IgD-negative memory B cell (primary cell): ENCODE measurements at regions not wholly inside any gene's neighbourhood (a gene's known extent, or its start where the extent isn't known, plus 50 kb on each side); places are given as distances from the start of the nearest gene placed in this dataset.

Source experiments
- H3K27ac Mint-ChIP-seq, 3 donors: one replicate each; pipeline ENCODE4 v1.8.0; 2020 to 2022; ENCODE audit warnings: mild to moderate bottlenecking in 3 of 3, mixed read lengths in 3 of 3, moderate library complexity in 1 of 3
- H3K27me3 Mint-ChIP-seq: one replicate; pipeline ENCODE4 v1.8.0; 2021; ENCODE audit warnings: mixed read lengths
- H3K36me3 Mint-ChIP-seq: one replicate; pipeline ENCODE4 v1.8.0; 2020; ENCODE audit warnings: mild to moderate bottlenecking, mixed read lengths
- H3K4me1 Mint-ChIP-seq, 3 donors: one replicate each; pipeline ENCODE4 v1.8.0; 2020 to 2022; ENCODE audit warnings: mixed read lengths in 3 of 3, mild to moderate bottlenecking in 1 of 3
- H3K4me3 Mint-ChIP-seq, 4 donors: one replicate each; pipeline ENCODE4 v1.8.0; 2020 to 2022; ENCODE audit warnings: mild to moderate bottlenecking in 4 of 4, mixed read lengths in 4 of 4, moderate library complexity in 3 of 4
- H3K9me3 Mint-ChIP-seq, 3 donors: one replicate each; pipeline ENCODE4 v1.8.0; 2020 to 2021; ENCODE audit warnings: mixed read lengths in 3 of 3, mild to moderate bottlenecking in 1 of 3

- Mint-ChIP-seq H3K27me3 (no peaks in the 10 kb centered on the region), H3K27ac (no peak overlapping the region), H3K9me3 (no peaks in the 10 kb centered on the region), H3K4me3 (no peak overlapping the region), H3K4me1 (no peaks in the 10 kb centered on the region), H3K36me3 (no peaks in the 10 kb centered on the region)
Measured at GRCh38 chr9:87226896-87227295, 270.8 kb upstream of the DAPK1 start.

GRCh38 chr9:87227456-87227855 lies 270.2 kb upstream of the DAPK1 start:
- Mint-ChIP-seq H3K9me3 (no peaks in the 10 kb centered on the region), H3K4me3 (no peak overlapping the region), H3K36me3 (no peaks in the 10 kb centered on the region), H3K27me3 (no peaks in the 10 kb centered on the region), H3K27ac (no peak overlapping the region), H3K4me1 (no peaks in the 10 kb centered on the region)

DNA sequence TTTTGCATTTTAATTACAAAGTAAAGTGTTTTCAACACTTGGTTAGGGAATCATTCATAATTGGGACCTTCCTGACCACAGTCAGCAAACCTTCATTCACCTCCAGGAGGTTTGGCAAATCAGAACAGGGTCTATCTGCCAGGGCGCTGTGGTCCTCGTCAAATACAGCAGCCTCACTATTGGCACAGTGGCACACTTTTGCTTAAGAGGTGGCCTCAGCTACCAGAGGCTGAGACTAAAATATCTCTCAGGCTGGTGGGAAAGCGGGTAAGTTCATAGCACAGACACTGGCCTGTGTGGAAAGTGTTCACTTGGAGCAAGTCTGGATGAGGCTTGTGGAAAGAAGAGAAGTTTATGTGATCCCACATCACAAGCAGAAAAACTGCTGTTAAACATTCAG lies 268.6 kb upstream of the DAPK1 start:
- H3K9me3 Mint-ChIP-seq = peaks cover 0 to 3% (median 2%) of the 10 kb centered on the region in 3 donors
- no peaks in the 10 kb centered on the region for H3K4me1 Mint-ChIP-seq
- no peak overlapping the region for H3K4me3 Mint-ChIP-seq
- no peaks in the 10 kb centered on the region for H3K36me3 Mint-ChIP-seq
- H3K27ac Mint-ChIP-seq = no peak overlapping the region
- H3K27me3 Mint-ChIP-seq = no peaks in the 10 kb centered on the region

GRCh38 chr9:87233431-87233830 lies 264.2 kb upstream of the DAPK1 start:
- peaks cover 0 to 4% (median 3%) of the 10 kb centered on the region in 3 donors for H3K9me3 Mint-ChIP-seq
- H3K36me3 Mint-ChIP-seq = no peaks in the 10 kb centered on the region
- no peaks in the 10 kb centered on the region for H3K27me3 Mint-ChIP-seq
- peak overlapping the region in 1 of 3 donors; percentile 39 for H3K27ac Mint-ChIP-seq
- no peak overlapping the region for H3K4me3 Mint-ChIP-seq
- no peaks in the 10 kb centered on the region for H3K4me1 Mint-ChIP-seq

GRCh38 chr9:87233899-87234455 lies 263.7 kb upstream of the DAPK1 start:
- Mint-ChIP-seq H3K4me3 (no peak overlapping the region), H3K4me1 (no peaks in the 10 kb centered on the region), H3K27ac (no peak overlapping the region)

GRCh38 chr9:87234854-87235253 lies 262.8 kb upstream of the DAPK1 start:
- Mint-ChIP-seq H3K4me3 (no peak overlapping the region), H3K36me3 (no peaks in the 10 kb centered on the region), H3K27me3 (no peaks in the 10 kb centered on the region), H3K9me3 (peaks cover 0 to 4% (median 3%) of the 10 kb centered on the region in 3 donors), H3K4me1 (no peaks in the 10 kb centered on the region), H3K27ac (no peak overlapping the region)

More at GRCh38 chr9:87233899-87234455, 263.7 kb upstream of the DAPK1 start:
- Mint-ChIP-seq H3K27me3 (no peaks in the 10 kb centered on the region), H3K9me3 (peaks cover 0 to 4% (median 3%) of the 10 kb centered on the region in 3 donors), H3K36me3 (no peaks in the 10 kb centered on the region)

DNA sequence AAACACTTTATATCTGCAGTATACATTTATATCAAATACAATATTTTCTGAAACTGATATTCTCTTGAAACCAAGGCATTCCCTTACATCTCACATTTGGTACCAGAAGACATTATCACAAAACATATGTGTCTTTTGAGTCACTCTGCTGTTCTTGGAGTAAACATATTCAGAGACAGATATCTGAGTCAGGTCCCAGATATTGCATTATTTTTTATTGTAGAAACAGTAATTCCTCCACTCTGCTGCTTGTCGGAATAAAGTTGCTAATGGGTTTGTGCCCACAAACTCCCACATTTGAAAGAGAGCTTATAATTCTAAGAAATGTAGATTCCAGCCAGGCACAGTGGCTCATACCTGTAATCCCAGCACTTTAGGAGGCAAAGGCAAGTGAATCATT lies 261.1 kb upstream of the DAPK1 start:
- Mint-ChIP-seq H3K27ac (no peak overlapping the region), H3K27me3 (peaks cover 3% of the 10 kb centered on the region), H3K4me1 (no peaks in the 10 kb centered on the region), H3K36me3 (no peaks in the 10 kb centered on the region), H3K9me3 (peaks cover 0 to 6% (median 5%) of the 10 kb centered on the region in 3 donors), H3K4me3 (no peak overlapping the region)

GRCh38 chr9:87237336-87237735 lies 260.3 kb upstream of the DAPK1 start:
- Mint-ChIP-seq H3K27me3 (peaks cover 3% of the 10 kb centered on the region), H3K27ac (no peak overlapping the region), H3K4me1 (no peaks in the 10 kb centered on the region), H3K36me3 (no peaks in the 10 kb centered on the region), H3K9me3 (peaks cover 0 to 6% (median 5%) of the 10 kb centered on the region in 3 donors), H3K4me3 (no peak overlapping the region)

- Mint-ChIP-seq H3K27me3 (peaks cover 3% of the 10 kb centered on the region), H3K36me3 (no peaks in the 10 kb centered on the region), H3K4me1 (no peaks in the 10 kb centered on the region), H3K27ac (no peak overlapping the region), H3K4me3 (no peak overlapping the region), H3K9me3 (peaks cover 0 to 3% (median 2%) of the 10 kb centered on the region in 3 donors)
Measured at GRCh38 chr9:87238545-87238944, 259.1 kb upstream of the DAPK1 start.

GRCh38 chr9:87239312-87239711 lies 258.4 kb upstream of the DAPK1 start:
- peaks cover 3% of the 10 kb centered on the region for H3K27me3 Mint-ChIP-seq

DNA sequence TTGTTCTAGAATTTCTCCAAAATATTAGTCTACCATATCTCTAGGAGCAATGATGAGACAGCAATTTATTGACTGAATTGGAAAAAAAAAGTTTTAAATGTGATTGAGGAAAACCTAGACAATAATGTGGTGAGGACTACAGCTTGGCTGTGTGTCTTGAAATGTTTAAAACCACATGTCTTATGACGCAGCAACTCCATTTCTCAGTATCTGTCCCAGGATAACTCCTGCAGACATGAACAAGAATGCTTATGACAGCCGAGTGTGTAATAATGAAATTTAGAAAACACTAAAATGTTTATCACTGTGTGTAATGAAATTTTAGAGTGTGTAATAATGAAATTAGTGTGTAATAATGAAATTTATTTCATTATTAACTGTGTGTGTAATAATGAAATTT lies 254.1 kb upstream of the DAPK1 start:
- peaks cover 0 to 2% (median 2%) of the 10 kb centered on the region in 3 donors for H3K9me3 Mint-ChIP-seq
- no peaks in the 10 kb centered on the region for H3K4me1 Mint-ChIP-seq
- H3K27me3 Mint-ChIP-seq = peaks cover 3% of the 10 kb centered on the region
- H3K27ac Mint-ChIP-seq = no peak overlapping the region
- no peak overlapping the region for H3K4me3 Mint-ChIP-seq
- no peaks in the 10 kb centered on the region for H3K36me3 Mint-ChIP-seq

More at GRCh38 chr9:87239312-87239711, 258.4 kb upstream of the DAPK1 start:
- Mint-ChIP-seq H3K9me3 (peaks cover 0 to 2% (median 2%) of the 10 kb centered on the region in 3 donors), H3K4me3 (no peak overlapping the region), H3K4me1 (no peaks in the 10 kb centered on the region), H3K36me3 (no peaks in the 10 kb centered on the region), H3K27ac (no peak overlapping the region)

- no peak overlapping the region for H3K4me3 Mint-ChIP-seq
- H3K4me1 Mint-ChIP-seq = no peaks in the 10 kb centered on the region
- H3K9me3 Mint-ChIP-seq = peaks cover 0 to 5% (median 5%) of the 10 kb centered on the region in 3 donors
- peaks cover 3% of the 10 kb centered on the region for H3K27me3 Mint-ChIP-seq
- H3K36me3 Mint-ChIP-seq = no peaks in the 10 kb centered on the region
- H3K27ac Mint-ChIP-seq = no peak overlapping the region
Measured at GRCh38 chr9:87245271-87245670, 252.4 kb upstream of the DAPK1 start.

GRCh38 chr9:87247097-87247496 lies 250.6 kb upstream of the DAPK1 start:
- Mint-ChIP-seq H3K4me1 (no peaks in the 10 kb centered on the region), H3K27ac (no peak overlapping the region), H3K27me3 (no peaks in the 10 kb centered on the region), H3K36me3 (no peaks in the 10 kb centered on the region), H3K9me3 (peaks cover 0 to 3% (median 2%) of the 10 kb centered on the region in 3 donors), H3K4me3 (no peak overlapping the region)

DNA sequence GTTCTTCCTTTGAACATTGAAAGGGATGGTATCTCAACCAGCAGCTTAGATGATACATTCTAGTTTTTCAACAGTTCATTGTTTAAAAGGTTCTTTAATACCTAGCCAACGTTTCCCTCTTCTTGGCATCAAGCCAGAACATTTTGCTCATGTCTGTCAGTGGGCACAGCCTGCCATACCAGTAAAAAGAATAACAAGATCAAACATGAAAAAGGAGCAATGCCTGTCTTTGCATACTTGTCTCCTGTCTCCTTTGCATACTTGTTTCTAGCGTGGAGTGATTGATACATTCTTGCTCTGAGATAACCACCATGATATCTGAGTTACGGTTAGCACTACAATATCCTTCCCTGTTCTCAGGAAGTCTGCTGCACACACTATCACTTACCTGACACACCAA lies 248.6 kb upstream of the DAPK1 start:
- peaks cover 0 to 3% (median 2%) of the 10 kb centered on the region in 3 donors for H3K9me3 Mint-ChIP-seq
- H3K4me1 Mint-ChIP-seq = no peaks in the 10 kb centered on the region
- H3K27ac Mint-ChIP-seq = no peak overlapping the region
- no peak overlapping the region for H3K4me3 Mint-ChIP-seq
- no peaks in the 10 kb centered on the region for H3K36me3 Mint-ChIP-seq
- H3K27me3 Mint-ChIP-seq = no peaks in the 10 kb centered on the region

DNA sequence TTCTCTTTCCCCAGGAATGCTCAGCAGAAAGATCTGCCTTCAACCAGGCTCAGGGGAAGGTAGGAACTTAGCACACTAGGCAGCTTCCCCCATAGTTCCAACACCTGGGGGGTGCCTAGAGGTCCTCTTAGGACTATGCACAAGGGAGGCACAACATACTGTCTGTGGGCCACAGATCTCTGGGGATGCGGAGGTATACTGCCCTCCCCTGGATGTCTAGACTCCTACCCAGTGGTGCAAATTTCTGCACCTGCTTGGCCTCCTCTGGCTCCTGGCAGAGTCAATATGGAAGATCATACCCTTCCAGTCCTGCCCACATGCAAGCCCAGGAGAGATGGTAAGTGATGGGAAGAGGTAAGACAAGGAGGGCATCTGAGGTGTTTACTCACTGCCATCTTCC lies 247.5 kb upstream of the DAPK1 start:
- Mint-ChIP-seq H3K27ac (no peak overlapping the region), H3K9me3 (peaks cover 0 to 3% (median 2%) of the 10 kb centered on the region in 3 donors), H3K36me3 (no peaks in the 10 kb centered on the region), H3K4me3 (no peak overlapping the region), H3K4me1 (no peaks in the 10 kb centered on the region), H3K27me3 (no peaks in the 10 kb centered on the region)

DNA sequence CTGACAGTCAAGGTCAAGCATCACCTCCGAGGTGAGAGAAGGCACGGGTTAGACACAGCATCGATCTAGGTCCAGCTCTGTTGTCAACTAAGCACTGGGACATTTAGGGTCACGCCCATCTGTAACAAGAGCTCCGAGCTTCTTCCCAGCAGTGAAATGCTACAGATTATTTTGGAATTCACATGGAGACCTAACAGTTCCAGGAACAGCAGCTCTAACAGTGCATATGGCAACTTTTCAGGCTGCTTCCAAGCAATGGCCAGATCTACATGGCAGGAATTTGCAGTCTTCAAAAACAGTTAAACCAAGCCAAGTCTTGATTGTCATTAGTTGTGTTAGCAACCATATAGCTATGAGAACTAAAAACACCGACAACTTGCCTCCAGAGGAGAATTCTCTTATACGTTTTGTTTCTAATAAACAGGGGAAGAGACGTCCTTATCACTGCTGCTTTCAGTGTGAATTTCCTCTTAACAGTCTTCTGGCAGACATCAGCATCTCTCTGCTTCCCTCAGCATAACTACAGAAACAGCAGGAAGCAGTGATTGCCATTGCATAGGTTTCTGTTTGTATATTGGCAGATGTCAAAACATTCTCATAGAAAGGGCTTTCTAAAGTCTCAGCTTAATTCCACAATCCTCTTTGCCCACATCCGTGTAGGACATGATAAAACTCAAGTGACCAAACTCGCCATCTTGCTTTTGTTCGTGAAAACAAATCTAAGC lies 242.1 kb upstream of the DAPK1 start:
- H3K27me3 Mint-ChIP-seq = peaks cover 2% of the 10 kb centered on the region
- no peaks in the 10 kb centered on the region for H3K36me3 Mint-ChIP-seq
- H3K9me3 Mint-ChIP-seq = peaks cover 0 to 4% (median 0%) of the 10 kb centered on the region in 3 donors
- H3K4me3 Mint-ChIP-seq = no peak overlapping the region
- H3K27ac Mint-ChIP-seq = no peak overlapping the region
- no peaks in the 10 kb centered on the region for H3K4me1 Mint-ChIP-seq
